GM13976 (cell line): ENCODE measurements at regions not wholly inside any gene's neighbourhood (a gene's known extent, or its start where the extent isn't known, plus 50 kb on each side); places are given as distances from the start of the nearest gene placed in this dataset.

Source experiments
- DNase-seq: peaks from one replicate; pipeline ENCODE4 v3.0.0; 2012; ENCODE audit warnings: low spot score
- CTCF ChIP-seq: IDR thresholded peaks from 2 replicates; pipeline ENCODE4 v1.5.1; 2012; ENCODE audit warnings: borderline replicate concordance, mild to moderate bottlenecking; ENCODE audit not compliant: insufficient read depth; ENCODE audit errors: extremely low read depth, missing control alignments, control extremely low read depth
- in situ Hi-C: fragments of 300-500 bp; cut with MboI; formaldehyde crosslinking; loops from one replicate; pipeline ENCODE4 v1.12.0; 2022; ENCODE audit warnings: low sequenced_read_pairs, mixed read lengths, inconsistent platforms; ENCODE audit not compliant: unreplicated experiment

- DNase-seq = no peak
- in situ Hi-C loops = no loop called here
- TF ChIP-seq CTCF = no peak
These were observed 115.1 kb downstream of the RASGEF1B start for GRCh38 chr4:81356621-81357020.

- in situ Hi-C loops = no loop called here
- TF ChIP-seq CTCF = no peak
These were observed 116.6 kb downstream of the RASGEF1B start for GRCh38 chr4:81355136-81355535.

GRCh38 chr4:81353861-81354260 is 117.8 kb downstream of the RASGEF1B start:
- no peak for TF ChIP-seq CTCF
- DNase-seq = no peak
- in situ Hi-C loops = no loop called here

More at GRCh38 chr4:81355136-81355535, 116.6 kb downstream of the RASGEF1B start:
- no peak for DNase-seq

GRCh38 chr4:81352446-81352835 is 119.3 kb downstream of the RASGEF1B start:
- no peak for TF ChIP-seq CTCF
- no peak for DNase-seq
- in situ Hi-C loops = no loop called here

- in situ Hi-C loops = no loop called here
- peak; percentile 83 for TF ChIP-seq CTCF
- peak; percentile 38 for DNase-seq
These were observed 119.9 kb downstream of the RASGEF1B start for GRCh38 chr4:81351654-81352445.

GRCh38 chr4:81350040-81350439 is 121.7 kb downstream of the RASGEF1B start:
- in situ Hi-C loops = no loop called here
- TF ChIP-seq CTCF = no peak

More at GRCh38 chr4:81350040-81350439, 121.7 kb downstream of the RASGEF1B start:
- no peak for DNase-seq
